Right lobe of liver (tissue), 4 donors: ENCODE measurements at regions not wholly inside any gene's neighbourhood (a gene's known extent, or its start where the extent isn't known, plus 50 kb on each side); places are given as distances from the start of the nearest gene placed in this dataset.

Experiments
- CTCF ChIP-seq, 4 donors: fragments of 200-600 bp in 3 of 4; fragments of 450-650 bp in 1 of 4; IDR thresholded peaks; one replicate each; pipeline versions ENCODE4 v1.5.1 to v1.8.0; 2016 to 2022; ENCODE audit warnings: antibody characterized with exemption in 4 of 4, mild to moderate bottlenecking in 2 of 4
- POLR2A ChIP-seq: fragments of 450-650 bp; IDR thresholded peaks from one replicate; pipeline ENCODE4 v1.6.1; 2017; ENCODE audit warnings: antibody characterized with exemption, mild to moderate bottlenecking
- donor health status: DM: no; HTN: no; CAD: no.
- donor health status: DM: no; HTN: no; CAD: no.
- donor health status: DM: no; HTN: yes; CAD: no.

GRCh38 chr2:191598296-191598695, 79.6 kb upstream of the NABP1 start:
- no peak for TF ChIP-seq CTCF (IDR thresholded peaks at IDR 0.05)
- TF ChIP-seq POLR2A = no peak
